Endothelial cell of umbilical vein (primary cell): ENCODE measurements at regions not wholly inside any gene's neighbourhood (a gene's known extent, or its start where the extent isn't known, plus 50 kb on each side); places are given as distances from the start of the nearest gene placed in this dataset.
A peak's percentile ranks its signal among the peaks of the same experiment; 100 is the strongest.

ENCODE experiments used
- BruUV-seq: library from RNA; stranded (reverse); fragments of 400-500 nt; replicated peaks from 2 replicates; lab custom pipeline; 2021; lab: Mats Ljungman, UMichigan
- CTCF ChIA-PET: fragments of 300-600, 350-600 bp; sonication (Branson Sonifier 250); formaldehyde crosslinking; loops from one replicate; lab custom pipeline; 2021; ENCODE audit warnings: antibody characterized with exemption, inconsistent platforms; lab: Charles Lee
- POLR2A ChIA-PET: fragments of 300-600, 350-600 bp; sonication (Branson Sonifier 250); formaldehyde crosslinking; loops from one replicate; lab custom pipeline; 2021; ENCODE audit warnings: antibody characterized with exemption, inconsistent platforms; lab: Charles Lee
- DNase-seq: peaks from one replicate; pipeline ENCODE4 v3.0.0-alpha.2; 2011; ENCODE audit warnings: low read depth, low spot score
- FAIRE-seq: peaks from 2 replicates; lab custom pipeline; 2011; peaks lifted over from hg19 to GRCh38; lab: Jason Lieb, UNC
- H2AFZ ChIP-seq: 2 replicates; pipeline ENCODE4 v1.6.0; 2012; ENCODE audit warnings: low read depth, low read length, control low read depth, inconsistent platforms
- H3K27ac ChIP-seq: 2 replicates; pipeline ENCODE4 v1.5.1; 2011; ENCODE audit warnings: low read depth, mild to moderate bottlenecking, control low read depth, low read length, moderate library complexity; ENCODE audit not compliant: insufficient read depth
- H3K27me3 ChIP-seq, 2 experiments: 2 replicates each; pipeline versions ENCODE4 v1.6.0 to v1.6.1; 2011; ENCODE audit warnings: low read length in 2 of 2, mixed read lengths in 1 of 2; ENCODE audit not compliant: control insufficient read depth in 2 of 2, insufficient read depth in 2 of 2
- H3K36me3 ChIP-seq, 2 experiments: 2 replicates in 1 of 2; 3 replicates in 1 of 2; pipeline ENCODE4 v1.5.1; 2011; ENCODE audit warnings: low read length in 2 of 2, mild to moderate bottlenecking in 1 of 2, moderate library complexity in 1 of 2; ENCODE audit not compliant: control insufficient read depth in 2 of 2, insufficient read depth in 2 of 2; ENCODE audit errors: extremely low read depth in 1 of 2
- H3K4me1 ChIP-seq: 3 replicates; pipeline ENCODE4 v1.5.1; 2011; ENCODE audit warnings: mild to moderate bottlenecking, low read length; ENCODE audit not compliant: control insufficient read depth, insufficient read depth; ENCODE audit errors: extremely low read depth
- H3K4me2 ChIP-seq: 2 replicates; pipeline ENCODE4 v1.6.1; 2011; ENCODE audit warnings: low read length, control low read depth, mixed read lengths; ENCODE audit not compliant: insufficient read depth
- H3K4me3 ChIP-seq, 3 experiments: fragments of 200-600 bp in 1 of 3; sonication (generic), shearing (Covaris generic) in 1 of 3; replicated peaks in 1 of 3; 2 replicates each; pipeline ENCODE4 v1.5.1; 2011 to 2016; ENCODE audit warnings: control low read depth in 3 of 3, low read length in 3 of 3, mild to moderate bottlenecking in 2 of 3, inconsistent platforms in 1 of 3, low read depth in 1 of 3, moderate library complexity in 1 of 3; ENCODE audit not compliant: insufficient read depth in 1 of 3
- H3K79me2 ChIP-seq: 2 replicates; pipeline ENCODE4 v1.6.0; 2012; ENCODE audit warnings: low read length, inconsistent platforms; ENCODE audit not compliant: control insufficient read depth, insufficient read depth
- H3K9ac ChIP-seq: replicated peaks from 2 replicates; pipeline ENCODE3; 2011; ENCODE audit warnings: low read length, control low read depth; ENCODE audit not compliant: insufficient read depth; ENCODE audit errors: extremely low read depth
- H3K9me1 ChIP-seq: replicated peaks from 3 replicates; pipeline ENCODE4 v1.6.0; 2011; ENCODE audit warnings: mild to moderate bottlenecking, low read length; ENCODE audit not compliant: control insufficient read depth, insufficient read depth; ENCODE audit errors: extremely low read depth
- H3K9me3 ChIP-seq: replicated peaks from 2 replicates; pipeline ENCODE4 v1.5.1; 2012; ENCODE audit warnings: low read length, inconsistent platforms; ENCODE audit not compliant: control insufficient read depth, insufficient read depth
- H4K20me1 ChIP-seq: replicated peaks from 2 replicates; pipeline ENCODE3; 2011; ENCODE audit warnings: mild to moderate bottlenecking, low read length; ENCODE audit not compliant: control insufficient read depth, insufficient read depth; ENCODE audit errors: extremely low read depth
- EZH2 ChIP-seq: IDR thresholded peaks from 2 replicates; pipeline ENCODE4 v1.6.1; 2012; ENCODE audit warnings: borderline replicate concordance, low read depth, mild to moderate bottlenecking, moderate library complexity, low read length, inconsistent platforms; ENCODE audit not compliant: severe bottlenecking
- FOS ChIP-seq: IDR thresholded peaks from 2 replicates; pipeline ENCODE4 v1.6.1; 2011; ENCODE audit warnings: mild to moderate bottlenecking, low read length, moderate library complexity, borderline replicate concordance; ENCODE audit not compliant: insufficient read depth
- GATA2 ChIP-seq: IDR thresholded peaks from 2 replicates; pipeline ENCODE4 v1.7.0; 2011; ENCODE audit warnings: low read depth, mild to moderate bottlenecking, moderate library complexity, mixed read lengths, low read length; ENCODE audit not compliant: insufficient read length, insufficient read depth
- JUN ChIP-seq: IDR thresholded peaks from 2 replicates; pipeline ENCODE4 v1.6.1; 2011; ENCODE audit warnings: borderline replicate concordance, low read depth; ENCODE audit not compliant: insufficient read length, insufficient read depth
- MYC ChIP-seq: IDR thresholded peaks from one replicate; pipeline ENCODE4 v1.6.1; 2011; ENCODE audit warnings: mild to moderate bottlenecking, low read depth, low read length
- POLR2A ChIP-seq: IDR thresholded peaks from 2 replicates; pipeline ENCODE4 v1.6.1; 2012; ENCODE audit warnings: low read depth, mild to moderate bottlenecking, control low read depth, low read length
- POLR2AphosphoS5 ChIP-seq: IDR thresholded peaks from 2 replicates; pipeline ENCODE4 v1.6.1; 2012; ENCODE audit warnings: low read depth, mild to moderate bottlenecking, control low read depth, low read length, moderate library complexity; ENCODE audit not compliant: insufficient read depth
- dilution Hi-C: fragments of 300-500 bp; cut with MboI; formaldehyde crosslinking; loops from one replicate; pipeline ENCODE4 v1.15.0; 2019; ENCODE audit warnings: low sequenced_read_pairs; ENCODE audit not compliant: extremely low pct_ligation_motif_present
- intact Hi-C: fragments of 100-400 bp; cut with micrococcal nuclease; formaldehyde crosslinking; loops from one replicate; pipeline ENCODE4 v1.10.0; 2022
- TF ChIP-seq, protein P1 (sequence below), 2 donors: IDR thresholded peaks; 1 replicate in 1 of 2; 2 replicates in 1 of 2; pipeline ENCODE4 v1.5.1; 2011; ENCODE audit warnings: low read length in 2 of 2, mild to moderate bottlenecking in 2 of 2, moderate library complexity in 2 of 2, control low read depth in 1 of 2, inconsistent platforms in 1 of 2, low read depth in 1 of 2; ENCODE audit not compliant: insufficient read depth in 1 of 2; ENCODE audit errors: extremely low read depth in 1 of 2
- TF ChIP-seq, protein P2 (sequence below): IDR thresholded peaks from 2 replicates; pipeline ENCODE4 v1.6.1; 2011; ENCODE audit not compliant: insufficient read depth, insufficient read length

DNA sequence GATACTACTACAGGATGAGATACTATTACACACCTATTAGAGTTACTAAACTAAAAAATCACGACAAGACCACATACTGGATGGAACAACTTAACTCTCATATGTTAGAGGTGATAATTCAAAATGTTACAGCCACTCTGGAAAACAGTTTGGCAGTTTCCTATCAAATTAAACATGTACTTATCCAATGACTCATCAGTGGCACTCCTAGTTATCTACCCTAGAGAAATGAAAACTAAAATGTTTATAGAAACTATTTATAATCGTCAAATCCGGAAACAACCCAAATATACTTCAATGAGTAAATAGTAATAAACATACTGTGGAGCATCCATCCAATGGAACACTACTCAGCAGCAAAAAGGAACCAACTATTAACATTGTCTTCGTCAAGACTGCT is 137.0 kb upstream of the RBBP8 start:
- Histone ChIP-seq H3K9me3 (no peaks in the 10 kb centered on the region), H3K4me1 (no peaks in the 10 kb centered on the region), H3K27ac (no peak overlapping the region), H3K9me1 (no peaks in the 10 kb centered on the region), H3K27me3 (peaks cover 21 to 31% of the 10 kb centered on the region in 2 experiments), H3K4me2 (no peak overlapping the region), H3K4me3 (no peak overlapping the region), H4K20me1 (no peaks in the 10 kb centered on the region), H3K9ac (no peak overlapping the region), H2AFZ (no peak overlapping the region), H3K79me2 (no peaks in the 10 kb centered on the region), H3K36me3 (no peaks in the 10 kb centered on the region)
- intact Hi-C loops (loop anchor here (5.0 kb wide), 1 partner anchor 136 kb away; the partner anchor contains the start of gene RBBP8), dilution Hi-C loops (no loop called here)
- no TSS peak for BruUV-seq
- CTCF ChIA-PET = no interaction called here
- DNase-seq = no peak
- POLR2A ChIA-PET = no interaction called here
- FAIRE-seq = no peak
- TF ChIP-seq, protein P1, sequence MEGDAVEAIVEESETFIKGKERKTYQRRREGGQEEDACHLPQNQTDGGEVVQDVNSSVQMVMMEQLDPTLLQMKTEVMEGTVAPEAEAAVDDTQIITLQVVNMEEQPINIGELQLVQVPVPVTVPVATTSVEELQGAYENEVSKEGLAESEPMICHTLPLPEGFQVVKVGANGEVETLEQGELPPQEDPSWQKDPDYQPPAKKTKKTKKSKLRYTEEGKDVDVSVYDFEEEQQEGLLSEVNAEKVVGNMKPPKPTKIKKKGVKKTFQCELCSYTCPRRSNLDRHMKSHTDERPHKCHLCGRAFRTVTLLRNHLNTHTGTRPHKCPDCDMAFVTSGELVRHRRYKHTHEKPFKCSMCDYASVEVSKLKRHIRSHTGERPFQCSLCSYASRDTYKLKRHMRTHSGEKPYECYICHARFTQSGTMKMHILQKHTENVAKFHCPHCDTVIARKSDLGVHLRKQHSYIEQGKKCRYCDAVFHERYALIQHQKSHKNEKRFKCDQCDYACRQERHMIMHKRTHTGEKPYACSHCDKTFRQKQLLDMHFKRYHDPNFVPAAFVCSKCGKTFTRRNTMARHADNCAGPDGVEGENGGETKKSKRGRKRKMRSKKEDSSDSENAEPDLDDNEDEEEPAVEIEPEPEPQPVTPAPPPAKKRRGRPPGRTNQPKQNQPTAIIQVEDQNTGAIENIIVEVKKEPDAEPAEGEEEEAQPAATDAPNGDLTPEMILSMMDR (IDR thresholded peaks at IDR 0.05; ENCODE audit: extremely low read depth in 1 of 2, insufficient read depth in 1 of 2, low read depth in 1 of 2, low read length in 2 of 2) = no peak
- peak; percentile 10 for TF ChIP-seq FOS

DNA sequence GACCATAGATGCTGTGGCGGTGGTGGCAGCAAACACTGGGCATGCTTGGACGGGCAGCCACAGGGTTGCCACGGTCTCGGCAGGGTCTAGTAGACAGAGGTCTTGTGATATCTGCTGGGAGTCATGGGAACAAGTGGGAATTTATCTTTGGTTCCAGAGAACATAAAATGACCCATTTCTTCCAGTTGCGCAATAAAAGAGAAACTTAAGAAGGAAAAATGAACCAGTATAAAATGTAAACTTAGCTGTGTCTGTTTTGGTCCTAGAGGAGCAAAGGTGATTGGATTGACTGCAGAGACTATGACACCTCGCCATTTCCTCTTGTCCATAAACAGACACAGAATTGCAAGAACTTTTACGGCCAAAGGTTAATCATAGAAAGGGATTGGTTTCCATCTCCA is 132.6 kb upstream of the RBBP8 start:
- DNase-seq (no peak), FAIRE-seq (no peak)
- dilution Hi-C loops = no loop called here
- Histone ChIP-seq H4K20me1 (no peaks in the 10 kb centered on the region), H3K9ac (no peak overlapping the region), H3K4me3 (no peak overlapping the region), H3K27me3 (peaks cover 33 to 48% of the 10 kb centered on the region in 2 experiments), H3K36me3 (no peaks in the 10 kb centered on the region), H3K9me1 (no peaks in the 10 kb centered on the region), H3K27ac (no peak overlapping the region), H3K79me2 (no peaks in the 10 kb centered on the region), H3K4me1 (no peaks in the 10 kb centered on the region), H3K9me3 (no peaks in the 10 kb centered on the region), H2AFZ (no peak overlapping the region), H3K4me2 (no peak overlapping the region)
- ChIA-PET POLR2A (no interaction called here), CTCF (interaction anchor here (1.2 to 6.1 kb wide), 7 partner anchors 11 to 903 kb away, joined by 3 to 165 read pairs (median 8); partner anchors contain the start of gene RBBP8)
- intact Hi-C loops = no loop called here
- BruUV-seq = no TSS peak
- TF ChIP-seq, protein P2, sequence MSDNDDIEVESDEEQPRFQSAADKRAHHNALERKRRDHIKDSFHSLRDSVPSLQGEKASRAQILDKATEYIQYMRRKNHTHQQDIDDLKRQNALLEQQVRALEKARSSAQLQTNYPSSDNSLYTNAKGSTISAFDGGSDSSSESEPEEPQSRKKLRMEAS = no peak
- TF ChIP-seq EZH2 = no peak
- TF ChIP-seq, protein P1 (IDR thresholded peaks at IDR 0.05; ENCODE audit: extremely low read depth in 1 of 2, insufficient read depth in 1 of 2, low read depth in 1 of 2, low read length in 2 of 2) = no peak
- TF ChIP-seq JUN = no peak
- no peak for TF ChIP-seq POLR2AphosphoS5
- no peak for TF ChIP-seq POLR2A
- no peak for TF ChIP-seq FOS
- TF ChIP-seq MYC = no peak
- TF ChIP-seq GATA2 = no peak
